ENCODE measurements at regions not wholly inside any gene's neighbourhood (a gene's known extent, or its start where the extent isn't known, plus 50 kb on each side); places are given as distances from the start of the nearest gene placed in this dataset.

DNA sequence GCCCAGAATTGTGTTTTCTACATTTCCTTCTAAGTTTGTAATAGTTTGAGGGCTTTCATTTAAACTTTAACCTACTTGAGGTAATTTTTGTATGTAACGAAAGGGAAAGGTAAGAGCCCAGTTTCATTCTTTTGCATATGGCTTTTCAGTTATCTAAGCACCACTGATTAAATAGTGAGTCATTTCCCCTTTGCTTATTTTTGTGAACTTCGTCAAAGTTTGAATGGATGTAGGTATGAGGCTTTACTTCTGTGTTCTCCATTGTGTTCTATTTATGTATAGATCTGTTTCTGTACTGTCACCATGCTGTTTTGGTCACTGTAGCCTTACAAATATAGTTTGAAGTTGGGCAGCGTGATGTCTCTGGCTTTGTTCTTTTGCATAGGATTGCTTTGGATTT is 944.8 kb upstream of the CNTNAP5 start:
- Mint-ChIP-seq H3K4me3 (no peak overlapping the region), H3K27ac (ENCODE audit: unreplicated experiment) (no peak overlapping the region), H3K4me1 (no peaks in the 10 kb centered on the region), H3K27me3 (ENCODE audit: low read depth) (no peaks in the 10 kb centered on the region), H3K9me3 (peaks cover 6% of the 10 kb centered on the region), H3K36me3 (ENCODE audit: low read depth) (no peaks in the 10 kb centered on the region)
- no peak for DNase-seq (ENCODE audit: low read depth, low spot score)
- TF ChIP-seq, protein P1, sequence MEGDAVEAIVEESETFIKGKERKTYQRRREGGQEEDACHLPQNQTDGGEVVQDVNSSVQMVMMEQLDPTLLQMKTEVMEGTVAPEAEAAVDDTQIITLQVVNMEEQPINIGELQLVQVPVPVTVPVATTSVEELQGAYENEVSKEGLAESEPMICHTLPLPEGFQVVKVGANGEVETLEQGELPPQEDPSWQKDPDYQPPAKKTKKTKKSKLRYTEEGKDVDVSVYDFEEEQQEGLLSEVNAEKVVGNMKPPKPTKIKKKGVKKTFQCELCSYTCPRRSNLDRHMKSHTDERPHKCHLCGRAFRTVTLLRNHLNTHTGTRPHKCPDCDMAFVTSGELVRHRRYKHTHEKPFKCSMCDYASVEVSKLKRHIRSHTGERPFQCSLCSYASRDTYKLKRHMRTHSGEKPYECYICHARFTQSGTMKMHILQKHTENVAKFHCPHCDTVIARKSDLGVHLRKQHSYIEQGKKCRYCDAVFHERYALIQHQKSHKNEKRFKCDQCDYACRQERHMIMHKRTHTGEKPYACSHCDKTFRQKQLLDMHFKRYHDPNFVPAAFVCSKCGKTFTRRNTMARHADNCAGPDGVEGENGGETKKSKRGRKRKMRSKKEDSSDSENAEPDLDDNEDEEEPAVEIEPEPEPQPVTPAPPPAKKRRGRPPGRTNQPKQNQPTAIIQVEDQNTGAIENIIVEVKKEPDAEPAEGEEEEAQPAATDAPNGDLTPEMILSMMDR (conservative IDR thresholded peaks at IDR 0.05), result no peak

GRCh38 chr2:123085484-123085883 is 939.6 kb upstream of the CNTNAP5 start:
- Mint-ChIP-seq H3K36me3 (ENCODE audit: low read depth) (no peaks in the 10 kb centered on the region), H3K4me1 (no peaks in the 10 kb centered on the region), H3K9me3 (peaks cover 6% of the 10 kb centered on the region), H3K4me3 (no peak overlapping the region), H3K27ac (ENCODE audit: unreplicated experiment) (no peak overlapping the region), H3K27me3 (ENCODE audit: low read depth) (no peaks in the 10 kb centered on the region)
- TF ChIP-seq, protein P1 (conservative IDR thresholded peaks at IDR 0.05), result no peak
- no peak for DNase-seq (ENCODE audit: low read depth, low spot score)

DNA sequence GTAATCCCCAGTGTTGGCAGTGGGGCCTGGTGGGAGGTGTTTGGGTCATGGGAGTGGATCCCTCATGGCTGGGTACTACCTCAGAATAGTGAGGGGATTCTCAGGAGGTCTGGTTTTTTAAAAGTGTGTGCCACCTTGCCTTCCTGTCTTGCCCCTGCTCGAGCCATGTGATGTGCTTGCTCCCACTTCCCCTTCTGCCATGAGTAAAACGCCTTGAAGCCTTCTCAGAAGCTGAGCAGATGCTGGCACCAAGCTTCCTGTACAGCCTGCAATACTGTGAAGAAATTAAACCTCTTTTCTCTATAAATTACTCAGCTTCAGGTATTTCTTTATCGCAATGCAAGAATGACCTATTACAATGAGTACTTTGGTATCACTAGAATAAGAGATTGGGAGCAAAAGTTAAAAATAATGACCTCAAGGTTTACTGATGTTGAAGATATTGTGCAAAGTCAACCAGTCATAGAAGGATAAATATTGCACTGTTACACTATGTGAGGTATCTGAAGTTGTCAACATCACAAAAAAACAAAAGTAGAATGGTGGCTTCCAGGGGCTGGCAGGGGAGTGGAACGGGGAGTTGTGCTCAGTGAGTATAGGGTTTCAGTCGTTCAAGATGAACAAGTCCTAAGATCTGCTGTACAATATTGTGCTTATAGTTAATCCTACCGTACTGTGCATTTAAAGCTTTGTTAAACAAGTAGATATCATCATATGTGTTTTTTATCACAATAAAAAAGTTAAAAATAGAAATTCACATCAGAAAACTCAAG is 938.3 kb upstream of the CNTNAP5 start:
- Mint-ChIP-seq H3K36me3 (ENCODE audit: low read depth) (no peaks in the 10 kb centered on the region), H3K4me3 (no peak overlapping the region), H3K9me3 (peaks cover 5% of the 10 kb centered on the region), H3K27me3 (ENCODE audit: low read depth) (no peaks in the 10 kb centered on the region), H3K27ac (ENCODE audit: unreplicated experiment) (no peak overlapping the region), H3K4me1 (no peaks in the 10 kb centered on the region)
- TF ChIP-seq, protein P1 (conservative IDR thresholded peaks at IDR 0.05), result no peak
- DNase-seq (ENCODE audit: low read depth, low spot score), result no peak

DNA sequence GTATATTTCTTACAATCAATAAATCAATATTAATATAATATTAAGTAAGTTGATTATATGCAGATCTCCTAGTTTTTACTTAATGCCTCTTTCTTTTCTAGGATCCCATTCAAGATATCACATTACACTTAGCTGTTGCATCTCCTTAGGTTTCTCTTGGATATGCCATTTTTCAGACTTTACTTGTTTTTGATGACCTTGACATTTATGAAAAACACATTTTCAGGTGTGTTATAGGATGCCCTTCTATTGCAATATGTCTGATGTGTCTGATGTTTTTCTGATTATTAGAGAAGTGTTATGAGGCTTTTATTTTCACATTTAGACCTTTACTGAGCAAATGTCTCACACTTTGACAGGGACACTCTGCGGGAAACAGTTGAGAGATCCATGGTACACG is 933.6 kb upstream of the CNTNAP5 start:
- no peaks in the 10 kb centered on the region for H3K4me1 Mint-ChIP-seq
- no peak overlapping the region for H3K27ac Mint-ChIP-seq (ENCODE audit: unreplicated experiment)
- no peak for DNase-seq (ENCODE audit: low read depth, low spot score)
- H3K27me3 Mint-ChIP-seq (ENCODE audit: low read depth), result no peaks in the 10 kb centered on the region
- peaks cover 10% of the 10 kb centered on the region for H3K9me3 Mint-ChIP-seq
- TF ChIP-seq, protein P1 (conservative IDR thresholded peaks at IDR 0.05), result no peak
- H3K36me3 Mint-ChIP-seq (ENCODE audit: low read depth), result peaks cover 2% of the 10 kb centered on the region
- H3K4me3 Mint-ChIP-seq, result no peak overlapping the region

DNA sequence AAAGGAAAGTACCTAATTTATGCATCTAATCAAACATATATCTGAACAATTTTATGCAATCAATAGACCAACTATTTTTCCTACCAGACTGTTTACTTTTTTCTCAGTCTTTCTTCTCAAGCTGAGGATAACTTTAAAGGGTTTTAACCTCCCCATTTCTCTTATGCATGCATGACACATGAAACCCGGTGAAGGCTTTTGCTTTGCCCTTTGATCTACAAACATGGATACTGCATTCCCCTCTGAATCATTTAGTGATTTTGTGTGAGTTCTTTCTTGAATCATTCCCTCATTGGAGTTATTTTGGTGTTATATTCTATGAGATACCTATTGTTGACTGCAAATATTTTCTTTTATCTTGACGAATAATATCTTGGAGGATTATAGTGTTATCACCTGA is 931.9 kb upstream of the CNTNAP5 start:
- Mint-ChIP-seq H3K4me3 (no peak overlapping the region), H3K36me3 (ENCODE audit: low read depth) (peaks cover 2% of the 10 kb centered on the region), H3K27ac (ENCODE audit: unreplicated experiment) (no peak overlapping the region), H3K27me3 (ENCODE audit: low read depth) (no peaks in the 10 kb centered on the region), H3K9me3 (peaks cover 4% of the 10 kb centered on the region), H3K4me1 (no peaks in the 10 kb centered on the region)
- TF ChIP-seq, protein P1 (conservative IDR thresholded peaks at IDR 0.05), result no peak
- no peak for DNase-seq (ENCODE audit: low read depth, low spot score)

All from neural crest cell (in vitro differentiated cells).